NCI-H524 treated with DMSO at 0.1 percent for 48 hours (cell line): ENCODE measurements at regions not wholly inside any gene's neighbourhood (a gene's known extent, or its start where the extent isn't known, plus 50 kb on each side); places are given as distances from the start of the nearest gene placed in this dataset.
"Not testable (repeated sequence)": the region's sequence is repeated elsewhere in the genome, so short reads cannot be mapped to it uniquely, and the experiment has no call there.

Source experiments
- DNase-seq: peaks from one replicate; lab custom pipeline; 2025; lab: John Stamatoyannopoulos, UW

DNA sequence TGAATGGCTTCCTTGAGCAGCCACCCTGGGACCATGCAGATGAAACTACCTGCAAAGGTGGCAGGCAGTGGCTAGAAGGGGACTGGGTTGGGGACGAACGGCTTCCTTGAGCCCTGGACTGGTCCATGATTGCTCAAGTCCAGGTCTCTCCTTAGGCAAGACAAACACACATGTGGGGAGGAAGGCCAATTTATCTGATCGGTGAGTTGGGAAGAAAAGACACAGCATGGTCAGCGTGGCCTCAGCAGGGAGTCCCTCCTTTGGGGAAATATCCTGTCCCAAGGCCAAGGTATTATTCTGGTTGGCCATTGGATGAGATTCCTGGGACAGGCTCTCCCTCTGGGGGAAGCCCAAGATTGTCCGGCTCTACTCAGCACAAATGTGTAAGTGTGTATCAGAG is 116.3 kb upstream of the ERG start:
- no peak for DNase-seq

DNA sequence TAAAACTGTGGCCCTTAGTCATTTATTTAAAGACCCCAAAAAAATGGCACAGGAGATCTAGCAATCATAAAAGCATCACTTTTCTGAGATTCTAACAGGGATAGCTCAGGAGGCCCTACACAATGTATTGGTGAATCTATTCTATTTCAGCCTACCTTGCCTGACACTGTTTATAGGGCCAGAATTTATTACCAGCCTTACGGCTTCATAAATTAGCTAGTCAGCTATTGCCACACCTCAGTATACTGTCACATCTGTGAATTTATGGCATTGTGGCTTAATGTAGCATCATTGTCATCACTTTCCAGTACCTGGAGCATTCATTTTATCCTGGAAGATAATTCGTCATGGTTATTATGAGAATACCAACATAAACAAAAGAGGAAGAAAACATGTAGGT is 121.2 kb upstream of the ERG start:
- no peak for DNase-seq

DNA sequence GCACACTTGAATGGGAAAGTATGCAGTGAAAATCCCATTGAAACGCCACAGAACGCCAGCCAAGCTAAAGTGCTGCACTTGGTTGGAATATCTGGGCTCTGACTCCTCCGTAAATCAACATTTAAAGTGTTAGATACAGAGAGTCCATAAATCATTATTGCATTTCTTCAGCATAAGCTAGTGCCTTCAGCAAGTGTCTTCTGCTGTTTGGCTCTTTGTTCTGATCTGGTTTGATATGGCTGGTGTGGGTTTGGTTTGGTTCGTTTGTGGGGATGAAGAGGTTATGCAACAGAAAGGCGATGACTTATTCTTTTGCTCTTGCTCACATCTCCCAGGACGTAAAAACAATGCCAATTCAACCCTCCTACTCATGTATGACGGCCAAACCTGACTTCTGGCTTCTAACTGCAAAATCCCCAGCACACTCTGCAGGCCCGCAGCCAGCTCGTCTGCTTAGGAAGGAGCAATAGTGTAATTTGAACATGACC is 121.8 kb upstream of the ERG start:
- DNase-seq = no peak

DNA sequence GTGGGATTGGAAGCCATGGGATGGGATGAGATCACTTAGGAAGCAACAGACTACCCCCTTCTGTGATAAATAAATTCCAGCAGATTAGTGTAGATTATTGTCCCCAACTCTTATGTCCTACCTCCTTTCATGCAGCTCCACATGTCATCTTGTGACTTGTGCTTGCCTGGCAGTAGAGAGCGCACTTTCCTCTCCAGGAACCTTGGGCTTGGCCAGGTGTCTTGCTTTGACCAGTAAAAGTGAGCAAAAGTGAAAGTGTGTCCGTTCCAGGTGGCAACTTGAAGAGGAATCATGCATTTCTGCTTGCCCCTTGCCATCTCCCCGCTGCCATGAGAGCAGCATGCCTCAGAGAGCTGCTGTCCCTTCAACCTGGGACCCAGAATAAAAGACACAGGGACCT is 122.9 kb upstream of the ERG start:
- no peak for DNase-seq

DNA sequence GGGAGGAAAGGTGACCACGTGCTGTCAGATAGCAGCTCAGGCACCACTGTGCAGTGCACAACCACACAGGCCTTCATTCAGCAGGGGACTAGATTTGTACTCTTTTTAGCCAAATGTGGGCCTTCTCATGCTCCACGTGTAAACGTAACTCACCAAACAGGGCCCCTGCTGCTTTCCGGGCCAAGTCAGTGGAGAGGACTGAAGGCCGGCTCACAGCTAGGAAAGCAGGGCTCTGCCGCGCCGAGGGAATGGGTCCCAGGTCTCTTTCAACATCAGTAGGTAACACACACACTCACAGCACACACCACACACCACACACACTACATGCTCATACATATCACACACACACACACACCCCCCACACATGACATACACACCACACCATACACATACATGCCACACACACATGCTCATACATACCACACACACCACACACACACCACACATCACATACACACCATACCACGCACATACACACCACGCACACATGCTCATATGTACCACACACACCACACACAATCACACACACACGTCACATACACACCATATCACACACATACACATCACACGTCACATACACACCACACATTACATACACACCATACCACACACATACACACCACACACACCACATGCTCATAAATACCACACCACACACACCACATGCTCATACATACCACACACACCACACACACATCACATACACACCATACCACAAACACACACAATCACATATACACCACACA is 124.0 kb upstream of the ERG start:
- no peak for DNase-seq

DNA sequence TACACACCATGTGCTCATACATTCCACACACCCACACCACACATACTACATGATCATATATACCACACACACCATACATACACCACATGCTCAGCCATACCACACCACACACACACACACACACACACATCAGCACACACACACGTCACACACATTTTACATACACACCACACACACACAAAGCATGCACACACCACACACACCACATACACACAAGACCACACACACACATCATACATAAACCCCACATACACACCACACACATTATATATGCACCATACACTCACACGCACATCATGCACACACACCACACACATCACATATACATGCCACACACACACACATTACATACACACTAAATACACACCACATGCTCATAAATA is 124.5 kb upstream of the ERG start:
- no peak for DNase-seq

DNA sequence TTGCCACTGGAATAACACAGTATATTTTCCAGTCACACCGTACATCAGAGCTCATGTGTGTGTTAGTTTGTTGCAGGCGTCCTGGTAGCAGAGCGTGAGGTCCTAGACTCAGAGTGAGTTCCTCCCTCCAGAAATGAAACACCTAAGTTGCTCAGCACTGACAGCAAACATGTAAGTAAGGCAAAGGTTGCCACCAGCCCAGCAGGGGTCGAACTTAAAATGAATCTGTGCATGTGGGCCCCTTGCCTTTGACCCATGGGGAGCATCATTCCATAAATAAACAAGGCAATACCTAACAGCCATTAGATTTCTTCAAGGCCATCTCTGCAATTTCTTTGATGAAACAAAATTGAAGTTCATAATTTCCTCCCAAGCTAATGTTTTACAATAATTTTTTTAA is 125.3 kb upstream of the ERG start:
- no peak for DNase-seq

DNA sequence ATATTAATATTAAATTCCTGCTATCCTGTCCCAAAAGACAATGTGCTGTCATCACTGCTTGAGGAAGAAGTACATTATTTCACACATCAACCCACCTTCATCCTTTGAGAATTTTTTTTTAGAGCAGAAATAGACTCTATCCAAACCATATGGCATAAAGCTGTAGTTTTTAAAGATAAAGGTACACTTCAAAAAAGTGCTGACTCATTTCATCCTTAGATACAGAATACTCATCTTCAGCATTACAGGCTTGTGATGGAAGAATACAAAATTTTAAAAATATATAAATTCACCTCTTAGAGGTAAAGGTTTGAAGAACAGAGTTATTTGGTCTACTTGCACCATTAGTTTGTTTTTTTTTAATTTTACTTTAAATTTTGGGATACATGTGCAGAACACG is 126.7 kb upstream of the ERG start:
- no peak for DNase-seq

DNA sequence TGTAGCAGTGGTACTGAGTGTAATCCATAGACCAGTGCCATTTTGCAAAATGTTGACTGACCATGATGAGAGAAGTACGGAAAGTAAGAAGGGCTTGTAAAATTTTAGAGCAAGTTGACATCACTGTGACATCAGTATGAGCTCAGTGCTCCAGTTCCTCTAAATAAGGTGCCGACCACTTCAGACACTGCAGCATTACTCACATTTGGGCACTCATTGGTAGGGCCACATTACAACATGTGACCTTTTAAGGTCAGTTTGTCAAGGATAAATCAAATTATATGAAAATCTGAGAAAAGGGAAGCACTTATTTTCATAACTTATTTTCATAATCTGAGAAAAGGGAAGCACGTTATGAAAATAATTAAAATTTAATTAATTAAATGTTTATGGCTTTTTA is 128.0 kb upstream of the ERG start:
- no peak for DNase-seq

DNA sequence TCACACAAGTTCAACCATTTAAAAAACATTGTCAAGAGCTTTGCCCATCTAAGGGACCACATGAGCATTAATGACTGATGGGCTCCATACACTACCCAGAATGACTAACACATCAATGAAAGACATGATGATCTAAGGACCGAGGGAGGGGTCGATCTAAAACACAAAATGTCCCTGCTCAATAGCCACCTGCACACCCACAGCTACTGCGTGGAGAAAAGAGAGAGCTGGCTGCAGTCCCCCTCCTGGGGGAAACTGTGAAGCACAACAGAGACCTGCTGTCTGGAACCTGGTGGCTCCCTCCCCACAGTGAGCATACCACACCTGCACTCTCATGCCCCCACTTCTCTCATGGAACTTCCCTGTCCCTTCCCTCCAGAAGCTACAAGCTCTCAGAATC is 130.1 kb upstream of the ERG start:
- DNase-seq = no peak

DNA sequence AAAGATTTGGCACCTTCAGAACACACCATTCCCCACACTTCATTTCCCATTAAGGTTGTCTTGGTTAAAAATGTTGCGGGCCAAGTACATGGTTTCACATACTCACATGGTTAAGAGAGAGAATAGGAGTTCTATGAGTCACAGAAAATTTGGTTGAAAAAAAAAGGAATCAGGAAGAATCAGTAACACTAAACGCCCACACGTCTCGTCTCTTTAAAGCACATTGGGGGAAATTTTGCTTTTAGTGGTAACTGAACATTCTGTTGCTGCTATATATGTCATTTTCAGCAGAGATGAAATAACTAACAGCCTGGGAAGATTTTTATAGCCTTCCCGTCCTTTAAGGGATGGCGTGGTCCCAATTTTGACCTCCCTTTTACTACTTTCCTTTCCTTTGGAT is 132.9 kb upstream of the ERG start:
- no peak for DNase-seq

DNA sequence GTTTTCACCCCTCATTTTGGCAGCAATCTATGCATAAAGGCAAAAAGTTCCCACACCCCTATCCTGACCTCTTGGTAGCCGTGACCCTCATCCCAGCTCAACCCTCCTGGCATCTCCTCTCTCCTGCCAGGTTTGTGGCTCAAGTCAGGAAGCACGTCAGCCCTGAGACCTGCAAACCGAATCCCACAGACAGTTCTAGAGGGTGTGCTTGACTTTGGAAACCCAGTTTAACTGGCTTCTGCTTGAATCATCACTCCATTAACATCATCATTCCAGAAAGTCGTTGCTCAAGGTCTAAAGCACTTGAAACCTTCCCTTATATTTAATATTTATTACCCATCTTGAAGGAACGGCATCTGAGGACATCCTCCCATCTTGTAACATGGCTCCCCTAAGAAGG is 133.4 kb upstream of the ERG start:
- DNase-seq = no peak

DNA sequence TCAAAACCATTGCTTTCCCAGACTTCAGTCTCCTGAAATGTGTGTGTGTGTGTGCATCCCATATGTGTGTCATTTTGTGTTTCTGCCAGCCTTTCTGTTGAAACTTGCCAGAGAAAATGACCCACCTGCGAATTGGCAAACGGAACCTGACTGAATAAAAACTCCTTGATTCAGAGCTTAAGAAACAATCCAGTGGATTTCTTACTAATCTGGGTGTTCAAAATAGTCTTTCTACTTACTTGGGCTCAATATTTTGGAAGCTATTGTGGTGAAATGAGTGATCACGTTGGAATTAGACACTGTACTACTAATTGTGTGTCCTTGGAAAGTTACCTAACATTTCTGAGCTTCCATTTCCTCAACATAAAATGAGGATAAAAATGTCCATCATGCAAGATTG is 138.9 kb upstream of the ERG start:
- no peak for DNase-seq

DNA sequence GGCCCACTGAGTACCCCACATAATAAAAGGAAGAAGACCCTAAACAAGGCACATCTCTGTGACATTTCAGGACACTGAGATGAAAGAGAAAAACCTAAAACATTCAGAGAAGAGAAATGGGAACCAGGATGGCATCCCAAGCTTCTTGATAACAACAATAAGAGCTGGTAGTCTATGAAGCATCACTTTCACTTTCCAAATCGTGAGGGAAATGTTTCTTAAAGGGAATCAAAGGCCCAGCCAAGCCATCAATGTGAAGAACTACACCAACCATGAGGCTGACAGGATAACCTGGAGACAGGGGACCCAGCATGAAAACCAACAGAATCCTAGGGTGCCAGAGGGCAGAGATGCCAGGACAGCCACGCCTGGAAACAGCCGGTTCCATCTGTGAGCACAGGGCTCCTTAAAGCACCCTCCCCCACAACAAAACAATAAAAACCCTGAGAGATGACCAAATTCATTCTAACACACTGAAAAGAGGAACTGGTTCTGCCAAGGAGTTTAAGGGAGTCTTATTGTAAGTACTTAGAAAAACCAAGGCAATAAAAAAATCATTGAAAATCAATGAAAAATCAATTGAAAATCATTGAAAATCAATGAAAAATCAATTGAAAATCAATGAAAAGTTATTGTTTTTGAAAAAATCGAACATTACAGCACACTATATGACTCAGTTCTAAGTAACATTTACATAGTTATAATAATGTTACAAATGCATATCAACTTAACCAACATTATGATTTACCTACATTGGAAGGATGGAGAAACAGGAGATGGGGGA is 141.5 kb upstream of the ERG start:
- no peak for DNase-seq

DNA sequence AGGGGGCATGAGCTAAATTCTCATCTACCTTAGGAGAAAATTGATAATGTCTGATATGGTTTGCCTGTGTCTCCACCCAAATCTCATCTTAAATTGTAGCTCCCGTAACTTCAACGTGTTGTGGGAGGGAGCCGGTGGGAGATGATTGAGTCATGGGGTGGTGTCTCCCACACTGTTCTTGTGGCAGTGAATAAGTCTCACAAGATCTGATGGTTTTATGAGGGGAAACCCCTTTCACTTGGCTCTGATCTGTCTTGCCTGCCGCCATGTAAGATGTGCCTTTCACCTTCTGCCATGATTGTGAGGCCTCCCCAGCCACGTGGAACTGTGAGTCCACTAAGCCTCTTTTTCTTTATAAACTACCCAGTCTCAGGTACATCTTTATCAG is 142.1 kb upstream of the ERG start:
- DNase-seq = not testable (repeated sequence)

DNA sequence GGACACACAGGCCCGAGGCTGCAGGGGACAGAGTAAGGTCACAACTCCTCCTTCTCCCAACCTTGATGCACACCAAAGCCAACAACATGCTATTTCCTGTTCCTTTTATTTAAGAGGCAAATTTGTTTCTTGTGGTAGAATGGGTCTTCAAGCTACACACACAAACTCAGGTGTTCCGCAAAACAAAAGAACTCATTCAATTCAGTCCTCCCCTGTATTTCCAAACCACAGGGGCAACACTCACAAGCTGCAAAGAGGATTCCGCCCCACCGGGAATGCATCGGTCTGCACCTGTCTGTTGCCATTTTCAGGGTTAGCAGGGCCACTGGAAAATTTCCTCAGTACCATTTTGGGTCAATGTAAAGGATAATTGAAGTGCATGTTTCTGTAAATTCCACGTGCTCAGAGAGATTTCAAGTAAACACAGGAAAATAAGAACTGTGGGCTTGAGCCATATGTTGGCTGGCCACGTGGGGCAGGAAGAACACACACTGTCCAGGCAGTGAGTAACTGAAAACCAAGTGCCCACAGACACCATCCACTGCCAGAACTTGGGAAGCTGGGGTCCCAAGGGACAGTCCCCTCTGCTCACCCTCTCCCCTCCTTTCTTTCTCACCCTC is 145.2 kb upstream of the ERG start:
- no peak for DNase-seq

DNA sequence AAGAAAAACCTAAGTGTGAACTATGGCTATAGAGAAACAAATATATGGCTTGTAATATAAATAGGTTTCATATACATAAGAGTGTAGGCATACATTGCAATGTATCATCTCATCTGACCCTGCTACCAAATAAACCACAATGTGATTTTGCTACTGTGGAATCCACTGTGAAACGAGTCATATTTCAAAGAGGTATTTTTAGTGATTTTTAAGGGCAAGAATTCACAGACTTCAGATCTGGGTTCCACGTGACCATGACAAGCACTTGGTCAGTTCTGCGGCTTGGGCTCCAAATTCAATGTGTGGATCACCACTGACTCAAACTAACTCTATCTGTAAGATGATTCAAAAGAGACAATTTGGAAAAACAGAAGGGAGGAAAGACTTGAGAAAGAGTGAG is 147.0 kb upstream of the ERG start:
- no peak for DNase-seq

DNA sequence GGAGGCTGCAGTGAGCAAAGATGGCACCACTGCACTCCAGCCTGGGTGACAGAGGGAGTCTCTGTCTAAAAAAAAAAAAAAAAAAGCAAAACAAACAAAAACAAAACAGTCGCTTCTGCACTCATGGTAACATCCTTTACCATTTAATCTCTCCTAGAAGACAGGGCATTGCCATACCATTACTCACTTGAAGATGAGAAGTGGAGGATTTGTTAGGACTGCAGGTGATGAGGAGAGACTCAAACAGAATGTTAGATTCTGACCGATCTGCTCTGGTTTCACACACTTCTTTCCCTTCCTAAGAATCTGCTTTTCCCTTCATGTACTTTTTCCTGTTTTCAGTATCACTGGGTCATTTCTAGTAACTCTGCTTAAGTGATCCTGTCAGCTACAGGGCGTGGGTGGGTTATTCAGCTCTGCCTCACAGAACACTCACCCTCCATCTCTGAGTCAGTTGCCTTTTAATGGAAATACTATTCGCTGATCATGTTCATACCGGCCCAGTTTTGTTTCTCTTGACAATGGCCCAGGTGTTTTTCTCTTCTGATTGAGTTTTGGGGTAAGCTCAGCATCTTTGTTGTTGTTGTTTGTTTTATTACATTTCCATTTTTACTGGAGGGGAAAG is 148.0 kb upstream of the ERG start:
- DNase-seq = no peak

DNA sequence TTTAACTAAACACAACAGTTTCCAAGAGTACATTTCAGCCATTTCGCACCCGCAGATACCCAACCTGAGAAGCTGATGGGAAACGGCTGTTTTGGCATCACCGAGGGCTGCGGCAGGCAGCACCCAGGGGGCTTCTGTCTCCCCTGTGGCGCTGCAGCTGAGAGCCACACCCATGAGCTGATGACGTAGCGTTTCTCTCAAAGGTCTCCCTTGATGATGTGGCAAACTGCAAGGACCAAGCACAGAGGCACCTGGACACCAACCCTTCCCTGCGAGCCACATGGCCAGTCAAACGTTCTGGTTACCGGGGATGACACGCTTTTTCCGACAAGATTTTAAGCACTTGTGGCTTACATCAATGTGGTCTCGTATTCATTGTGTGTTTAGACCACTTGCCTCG is 150.8 kb upstream of the ERG start:
- no peak for DNase-seq

DNA sequence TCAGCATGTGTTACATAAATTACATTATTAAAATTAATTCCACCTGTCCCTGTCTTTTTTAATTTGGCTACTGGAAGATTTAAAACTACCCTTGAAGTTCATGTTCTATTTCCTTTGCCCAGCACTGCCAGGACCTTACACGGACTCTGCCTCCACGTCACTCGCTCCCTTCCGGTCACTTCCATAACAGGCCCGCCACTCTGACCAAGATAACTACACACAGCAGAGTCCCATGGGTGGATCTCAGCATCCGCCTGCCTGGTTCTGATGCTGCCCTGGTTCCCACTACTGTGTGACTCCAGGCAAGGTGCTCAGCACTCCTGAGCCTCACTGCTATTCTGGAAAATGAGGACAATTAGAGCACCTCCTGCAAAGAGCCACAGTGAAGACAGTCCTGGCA is 153.3 kb upstream of the ERG start:
- DNase-seq = no peak

DNA sequence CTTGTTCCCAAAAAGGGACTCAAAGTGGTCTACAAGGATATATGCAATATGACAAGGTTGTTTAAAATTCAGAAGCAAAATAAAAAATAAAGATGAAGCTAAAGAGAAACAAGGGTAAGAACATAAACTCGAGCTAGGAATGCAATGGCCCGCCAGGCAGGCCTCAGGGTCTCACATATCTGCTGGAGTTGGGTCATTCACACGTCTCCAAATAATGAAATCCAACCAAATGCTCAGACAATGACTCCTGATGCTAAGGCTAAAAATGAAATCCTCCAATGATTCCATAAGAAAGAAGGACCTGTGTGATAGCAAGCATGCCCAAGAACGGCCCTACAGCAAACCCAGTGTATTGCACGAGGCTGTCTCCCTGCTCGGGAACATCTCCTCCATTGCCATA is 153.3 kb upstream of the ETS2 start:
- no peak for DNase-seq

DNA sequence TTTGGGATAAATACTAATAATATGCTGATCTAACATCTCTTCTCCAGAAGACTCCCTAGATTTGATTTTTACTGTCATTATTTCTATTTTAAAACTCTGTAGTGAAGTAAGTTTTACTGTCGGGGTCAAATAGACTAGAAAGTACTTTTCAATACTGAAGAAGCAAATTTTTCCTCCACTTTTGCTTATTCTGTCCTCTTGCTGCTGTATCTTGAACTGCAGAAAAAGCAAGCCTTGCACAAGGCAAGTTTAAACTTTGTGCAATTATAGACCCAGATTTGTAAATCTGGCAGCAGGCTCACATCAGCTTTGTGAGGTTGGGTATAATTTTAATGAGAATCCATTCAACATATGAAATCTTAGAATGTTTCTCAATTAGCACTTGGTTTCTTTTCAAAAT is 151.1 kb upstream of the ETS2 start:
- no peak for DNase-seq

DNA sequence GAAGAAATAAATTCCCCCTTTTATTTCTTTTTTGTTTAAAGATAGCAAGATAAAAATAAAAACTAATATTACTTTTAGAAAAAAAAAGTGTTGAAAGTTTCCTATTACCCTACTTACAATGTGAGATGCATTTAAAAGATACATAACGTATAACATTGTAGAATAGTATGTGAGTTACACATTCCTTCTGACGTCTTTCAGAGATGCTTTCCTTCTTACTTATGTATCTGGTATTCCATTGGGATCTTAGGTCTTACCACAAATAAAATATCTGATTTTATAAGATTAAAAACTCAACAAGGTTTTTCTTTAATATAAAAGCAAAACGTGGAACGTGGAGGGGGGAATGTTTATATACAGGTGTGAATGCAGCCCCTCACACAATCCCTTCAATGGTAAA is 147.2 kb upstream of the ETS2 start:
- no peak for DNase-seq
